ENCODE measurements at regions not wholly inside any gene's neighbourhood (a gene's known extent, or its start where the extent isn't known, plus 50 kb on each side); places are given as distances from the start of the nearest gene placed in this dataset.

DNA sequence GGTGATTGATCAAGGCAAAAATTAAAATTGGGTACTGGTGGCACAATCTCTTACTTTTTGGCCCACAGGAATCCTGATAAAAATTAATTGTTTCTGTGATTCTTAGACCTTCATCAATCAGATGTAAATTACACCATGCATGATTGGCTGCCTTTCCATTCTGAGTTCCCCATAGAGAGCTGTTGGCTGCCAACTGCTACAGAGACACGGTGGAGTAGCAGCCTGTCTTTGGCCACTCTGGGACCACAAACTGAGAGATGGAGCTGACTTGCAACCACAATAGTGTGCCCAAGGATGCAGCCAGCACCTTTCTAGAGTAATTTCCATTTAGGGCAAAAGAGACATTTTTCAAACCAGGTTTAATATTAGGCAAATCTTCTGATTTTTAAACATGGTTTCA lies 274.3 kb upstream of the MMS22L start:
- no peaks in the 10 kb centered on the region for H3K27me3 ChIP-seq (ENCODE audit: control insufficient read depth, insufficient read depth, low read length)
- ChIA-PET CTCF (no interaction called here), POLR2A (no interaction called here)
- no peak overlapping the region for H3K4me3 ChIP-seq (ENCODE audit: low read depth, low read length)
- no peak for TF ChIP-seq CTCF (IDR thresholded peaks at IDR 0.05; ENCODE audit: insufficient read depth, low read depth, low read length)
- H3K36me3 ChIP-seq (ENCODE audit: control insufficient read depth, insufficient read depth, low read length), result no peaks in the 10 kb centered on the region
- DNase-seq (ENCODE audit: low read depth), result no peak

DNA sequence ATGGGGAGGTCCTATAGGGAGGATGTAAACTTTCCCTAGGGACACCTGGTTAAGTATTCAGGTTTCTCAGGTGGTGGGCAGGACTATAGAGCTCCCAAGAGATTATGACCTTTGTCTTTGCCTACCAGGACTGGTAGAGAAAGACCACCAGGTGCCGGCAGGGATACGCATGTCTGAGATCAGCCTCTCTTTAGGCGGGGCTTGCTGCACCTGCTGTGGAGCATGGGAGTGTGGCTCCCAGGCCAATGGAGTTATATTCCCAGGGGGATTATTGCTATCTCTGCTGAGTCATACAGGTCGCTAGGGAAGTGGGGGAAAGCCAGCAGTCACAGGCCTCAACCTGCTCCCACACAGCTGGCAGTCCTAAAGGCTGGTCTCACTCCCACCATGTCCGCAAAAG lies 280.5 kb upstream of the MMS22L start:
- DNase-seq (ENCODE audit: low read depth), result no peak
- CTCF ChIA-PET, result no interaction called here

GRCh38 chr6:97572943-97573342 lies 289.9 kb upstream of the MMS22L start:
- POLR2A ChIA-PET, result no interaction called here
- CTCF ChIA-PET, result no interaction called here
- H3K27me3 ChIP-seq (ENCODE audit: control insufficient read depth, insufficient read depth, low read length), result no peaks in the 10 kb centered on the region
- H3K36me3 ChIP-seq (ENCODE audit: control insufficient read depth, insufficient read depth, low read length), result no peaks in the 10 kb centered on the region
- no peak for TF ChIP-seq CTCF (IDR thresholded peaks at IDR 0.05; ENCODE audit: insufficient read depth, low read depth, low read length)
- no peak overlapping the region for H3K4me3 ChIP-seq (ENCODE audit: low read depth, low read length)
- DNase-seq (ENCODE audit: low read depth), result no peak

More for the DNA sequence above, 280.5 kb upstream of the MMS22L start:
- Histone ChIP-seq H3K4me3 (ENCODE audit: low read depth, low read length) (no peak overlapping the region), H3K27me3 (ENCODE audit: control insufficient read depth, insufficient read depth, low read length) (no peaks in the 10 kb centered on the region), H3K36me3 (ENCODE audit: control insufficient read depth, insufficient read depth, low read length) (no peaks in the 10 kb centered on the region)
- no peak for TF ChIP-seq CTCF (IDR thresholded peaks at IDR 0.05; ENCODE audit: insufficient read depth, low read depth, low read length)
- POLR2A ChIA-PET, result no interaction called here

DNA sequence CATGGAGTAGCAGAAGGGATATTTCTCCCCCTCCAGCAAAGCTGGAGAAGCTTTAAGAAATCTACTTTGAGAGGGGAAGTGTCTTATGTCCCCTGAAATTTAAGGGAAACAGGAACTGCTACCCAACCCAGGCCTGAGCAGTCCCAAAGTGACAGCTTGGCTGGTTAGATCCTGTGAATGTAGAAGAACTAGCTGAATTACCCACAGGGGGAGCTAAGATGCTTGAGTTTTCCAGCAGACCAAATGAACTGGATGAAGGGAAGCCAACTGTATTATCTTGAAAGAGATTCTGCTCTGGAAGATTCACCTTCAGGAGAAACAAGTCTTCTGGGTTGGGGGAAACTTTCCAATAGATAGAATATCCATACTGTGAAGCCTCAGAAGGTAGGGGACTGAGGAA lies 303.3 kb upstream of the MMS22L start:
- H3K4me3 ChIP-seq (ENCODE audit: low read depth, low read length), result no peak overlapping the region
- H3K36me3 ChIP-seq (ENCODE audit: control insufficient read depth, insufficient read depth, low read length), result no peaks in the 10 kb centered on the region
- TF ChIP-seq CTCF (IDR thresholded peaks at IDR 0.05; ENCODE audit: insufficient read depth, low read depth, low read length), result peak; percentile 14; the same call in 1 of the 2 replicates
- no peaks in the 10 kb centered on the region for H3K27me3 ChIP-seq (ENCODE audit: control insufficient read depth, insufficient read depth, low read length)
- ChIA-PET CTCF (no interaction called here), POLR2A (no interaction called here)
- DNase-seq (ENCODE audit: low read depth), result no peak

DNA sequence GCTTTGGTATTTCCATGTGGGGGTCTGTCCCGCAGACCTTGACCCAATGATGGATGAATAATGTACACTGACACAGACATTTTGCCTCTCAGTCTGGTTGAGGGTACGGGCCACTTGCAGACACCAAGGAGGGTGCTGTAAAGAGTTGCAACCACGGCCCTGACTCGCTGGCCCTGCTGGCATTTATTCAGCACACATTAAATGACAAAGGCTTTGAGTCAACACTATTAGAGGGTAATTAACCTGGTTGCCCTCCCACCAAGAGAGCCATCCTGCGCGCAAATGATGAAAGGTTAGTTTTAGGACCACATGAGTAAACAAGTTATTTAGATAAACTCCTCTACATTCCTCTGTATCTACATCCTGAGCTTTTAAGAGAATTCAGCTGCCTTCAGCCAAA lies 308.9 kb upstream of the MMS22L start:
- no peak overlapping the region for H3K4me3 ChIP-seq (ENCODE audit: low read depth, low read length)
- no peak for DNase-seq (ENCODE audit: low read depth)
- TF ChIP-seq CTCF (IDR thresholded peaks at IDR 0.05; ENCODE audit: insufficient read depth, low read depth, low read length), result no peak
- no peaks in the 10 kb centered on the region for H3K36me3 ChIP-seq (ENCODE audit: control insufficient read depth, insufficient read depth, low read length)
- ChIA-PET POLR2A (no interaction called here), CTCF (no interaction called here)
- H3K27me3 ChIP-seq (ENCODE audit: control insufficient read depth, insufficient read depth, low read length), result no peaks in the 10 kb centered on the region

Data from BJ (cell line).